ENCODE measurements at regions not wholly inside any gene's neighbourhood (a gene's known extent, or its start where the extent isn't known, plus 50 kb on each side); places are given as distances from the start of the nearest gene placed in this dataset.

DNA sequence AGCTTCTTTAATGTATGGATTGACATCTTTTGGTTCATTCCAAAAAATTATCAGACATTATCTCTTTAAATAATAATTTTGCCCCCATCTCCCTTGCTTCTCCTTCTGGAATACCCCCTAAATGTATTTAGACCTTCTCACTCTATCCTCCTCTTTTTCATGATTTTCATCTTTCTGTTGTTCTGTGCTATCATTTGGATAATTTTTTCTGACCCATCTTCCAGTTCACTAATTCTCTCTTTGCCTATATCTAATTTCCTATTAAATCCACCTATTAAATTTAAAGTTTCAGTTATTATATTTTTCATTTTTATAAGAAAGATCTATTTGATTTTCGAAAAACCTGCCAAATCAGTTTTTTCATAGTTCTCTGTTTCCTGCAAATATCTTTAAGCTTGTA lies 67.8 kb upstream of the ODC1 start:
- TF ChIP-seq, protein P1, sequence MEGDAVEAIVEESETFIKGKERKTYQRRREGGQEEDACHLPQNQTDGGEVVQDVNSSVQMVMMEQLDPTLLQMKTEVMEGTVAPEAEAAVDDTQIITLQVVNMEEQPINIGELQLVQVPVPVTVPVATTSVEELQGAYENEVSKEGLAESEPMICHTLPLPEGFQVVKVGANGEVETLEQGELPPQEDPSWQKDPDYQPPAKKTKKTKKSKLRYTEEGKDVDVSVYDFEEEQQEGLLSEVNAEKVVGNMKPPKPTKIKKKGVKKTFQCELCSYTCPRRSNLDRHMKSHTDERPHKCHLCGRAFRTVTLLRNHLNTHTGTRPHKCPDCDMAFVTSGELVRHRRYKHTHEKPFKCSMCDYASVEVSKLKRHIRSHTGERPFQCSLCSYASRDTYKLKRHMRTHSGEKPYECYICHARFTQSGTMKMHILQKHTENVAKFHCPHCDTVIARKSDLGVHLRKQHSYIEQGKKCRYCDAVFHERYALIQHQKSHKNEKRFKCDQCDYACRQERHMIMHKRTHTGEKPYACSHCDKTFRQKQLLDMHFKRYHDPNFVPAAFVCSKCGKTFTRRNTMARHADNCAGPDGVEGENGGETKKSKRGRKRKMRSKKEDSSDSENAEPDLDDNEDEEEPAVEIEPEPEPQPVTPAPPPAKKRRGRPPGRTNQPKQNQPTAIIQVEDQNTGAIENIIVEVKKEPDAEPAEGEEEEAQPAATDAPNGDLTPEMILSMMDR (IDR thresholded peaks at IDR 0.05): no peak
- no peak for TF ChIP-seq POLR2A (IDR thresholded peaks at IDR 0.05)
